Stimulated activated CD4-positive, alpha-beta T cell treated with anti-CD3 and anti-CD28 coated beads, Interleukin-4, amount 100 ng/mL, for 48 hours (primary cell): ENCODE measurements at regions not wholly inside any gene's neighbourhood (a gene's known extent, or its start where the extent isn't known, plus 50 kb on each side); places are given as distances from the start of the nearest gene placed in this dataset.

Experiments
- DNase-seq, 2 donors: peaks; one replicate each; pipeline ENCODE4 v3.0.0-alpha.2; 2020; ENCODE audit warnings: low read depth in 2 of 2

GRCh38 chr15:100703032-100703578, 100.7 kb downstream of the ASB7 start:
- peak; percentile 13 to 23 for DNase-seq

GRCh38 chr15:100703671-100704070, 101.3 kb downstream of the ASB7 start:
- no peak for DNase-seq

- DNase-seq, result no peak
Measured at GRCh38 chr15:100704281-100705055, 102.1 kb downstream of the ASB7 start.

- no peak for DNase-seq
Measured at GRCh38 chr15:100705065-100705464, 102.7 kb downstream of the ASB7 start.

- DNase-seq, result no peak
Measured at GRCh38 chr15:100705841-100706240, 103.5 kb downstream of the ASB7 start.

GRCh38 chr15:100707229-100707628, 104.8 kb downstream of the ASB7 start:
- no peak for DNase-seq

- DNase-seq, result no peak
Measured at GRCh38 chr15:100708916-100709315, 106.5 kb downstream of the ASB7 start.

GRCh38 chr15:100710222-100710621, 107.8 kb downstream of the ASB7 start:
- DNase-seq, result no peak

GRCh38 chr15:100710744-100711515, 108.5 kb downstream of the ASB7 start:
- no peak for DNase-seq

GRCh38 chr15:100711516-100712021, 109.2 kb downstream of the ASB7 start:
- DNase-seq, result no peak

GRCh38 chr15:100712226-100712625, 109.8 kb downstream of the ASB7 start:
- no peak for DNase-seq

- DNase-seq, result no peak
Measured at GRCh38 chr15:100713163-100713867, 110.9 kb downstream of the ASB7 start.

GRCh38 chr15:100714034-100714748, 111.8 kb downstream of the ASB7 start:
- DNase-seq, result no peak

- DNase-seq, result no peak
Measured at GRCh38 chr15:100714749-100715342, 112.5 kb downstream of the ASB7 start.

GRCh38 chr15:100715571-100716455, 113.4 kb downstream of the ASB7 start:
- no peak for DNase-seq

GRCh38 chr15:100716456-100717085, 114.2 kb downstream of the ASB7 start:
- no peak for DNase-seq

- no peak for DNase-seq
Measured at GRCh38 chr15:100717596-100717995, 115.2 kb downstream of the ASB7 start.

GRCh38 chr15:100718075-100718980, 115.9 kb downstream of the ASB7 start:
- no peak for DNase-seq
